HCT116 (cell line): ENCODE measurements at regions not wholly inside any gene's neighbourhood (a gene's known extent, or its start where the extent isn't known, plus 50 kb on each side); places are given as distances from the start of the nearest gene placed in this dataset.

Experiments
- ATAC-seq: fragments of 200-7000 bp; cut with Tn5 transposase; 2 replicates; pipeline ENCODE4 v1.9.1; 2020; ENCODE audit warnings: mild to moderate bottlenecking, moderate library complexity
- BruUV-seq: library from RNA; stranded (reverse); fragments of 400-500 nt; replicated peaks from 2 replicates; lab custom pipeline; 2021; lab: Mats Ljungman, UMichigan
- CTCF ChIA-PET: fragments of 300-600 bp; sonication (Branson Sonifier 250); formaldehyde crosslinking; loops from one replicate; lab custom pipeline; 2021; ENCODE audit warnings: antibody characterized with exemption; lab: Charles Lee
- POLR2A ChIA-PET: fragments of 300-600, 350-600 bp; sonication (Branson Sonifier 250); formaldehyde crosslinking; loops from one replicate; lab custom pipeline; 2021; ENCODE audit warnings: antibody characterized with exemption; lab: Charles Lee
- RAD21 ChIA-PET, 2 experiments: fragments of 300-600 bp; sonication (Branson Sonifier 250); formaldehyde crosslinking; loops; one replicate each; lab custom pipeline; 2023; ENCODE audit warnings: low total read pairs in 2 of 2; ENCODE audit not compliant: uncharacterized antibody in 2 of 2, unreplicated experiment in 2 of 2, low non-redundant PET in 1 of 2; lab: Charles Lee
- DNase-seq: peaks from one replicate; pipeline ENCODE4 v3.0.0-alpha.2; 2010; ENCODE audit warnings: low read depth, low spot score
- H2AFZ ChIP-seq: fragments of 200-600 bp; shearing (Covaris generic), sonication (generic); 2 replicates; pipeline ENCODE4 v1.6.1; 2017; ENCODE audit warnings: low read depth, mixed run types, mixed read lengths, antibody characterized with exemption, low read length; ENCODE audit not compliant: poor library complexity, severe bottlenecking
- H3K27ac ChIP-seq: 2 replicates; pipeline ENCODE4 v1.5.1; 2012; ENCODE audit warnings: low read depth, low read length
- H3K27me3 ChIP-seq: fragments of 200-600 bp; sonication (generic); 2 replicates; pipeline ENCODE4 v1.6.1; 2016; ENCODE audit warnings: mixed run types, low read length, mixed read lengths; ENCODE audit not compliant: insufficient read depth
- H3K36me3 ChIP-seq, 2 experiments: fragments of 200-500 bp in 1 of 2; fragments of 200-600 bp in 1 of 2; sonication (Bioruptor generic) in 1 of 2; sonication (generic) in 1 of 2; 2 replicates each; pipeline versions ENCODE4 v1.5.1 to v1.6.1; 2014 to 2016; ENCODE audit warnings: low read length in 2 of 2, inconsistent platforms in 1 of 2, mixed read lengths in 1 of 2, mixed run types in 1 of 2; ENCODE audit not compliant: insufficient read depth in 2 of 2, control insufficient read depth in 1 of 2
- H3K4me1 ChIP-seq, 2 experiments: fragments of 200-600 bp in 1 of 2; sonication (generic) in 1 of 2; 2 replicates each; pipeline versions ENCODE4 v1.5.1 to v1.6.1; 2012 to 2017; ENCODE audit warnings: low read length in 2 of 2, inconsistent platforms in 1 of 2, mild to moderate bottlenecking in 1 of 2, mixed read lengths in 1 of 2, mixed run types in 1 of 2, moderate library complexity in 1 of 2; ENCODE audit not compliant: insufficient read depth in 2 of 2, control insufficient read depth in 1 of 2
- H3K4me2 ChIP-seq: fragments of 200-600 bp; sonication (generic); 2 replicates; pipeline ENCODE4 v1.6.1; 2017; ENCODE audit warnings: mixed run types, low read length, mixed read lengths
- H3K4me3 ChIP-seq, 2 experiments: fragments of 200-600 bp in 1 of 2; sonication (generic) in 1 of 2; replicated peaks in 1 of 2; 2 replicates each; pipeline ENCODE4 v1.5.1; 2011 to 2016; ENCODE audit warnings: low read length in 2 of 2, control low read depth in 1 of 2, low read depth in 1 of 2, mild to moderate bottlenecking in 1 of 2, mixed read lengths in 1 of 2, mixed run types in 1 of 2
- H3K79me2 ChIP-seq: fragments of 200-600 bp; sonication (generic); 2 replicates; pipeline ENCODE4 v1.6.1; 2017; ENCODE audit warnings: mild to moderate bottlenecking, mixed run types, low read length, moderate library complexity, mixed read lengths; ENCODE audit not compliant: insufficient read depth
- H3K9ac ChIP-seq: fragments of 200-600 bp; sonication (generic); 2 replicates; pipeline ENCODE4 v1.6.1; 2016; ENCODE audit warnings: low read length, mixed read lengths
- H3K9me2 ChIP-seq: fragments of 200-600 bp; sonication (generic), shearing (Covaris generic); 2 replicates; pipeline ENCODE4 v1.6.1; 2017; ENCODE audit warnings: mixed run types, mild to moderate bottlenecking, moderate library complexity; ENCODE audit not compliant: insufficient read depth
- H3K9me3 ChIP-seq, 2 experiments: fragments of 200-500 bp in 1 of 2; fragments of 200-600 bp in 1 of 2; sonication (Bioruptor generic) in 1 of 2; sonication (generic) in 1 of 2; 2 replicates each; pipeline ENCODE4 v1.6.1; 2014 to 2017; ENCODE audit warnings: low read length in 2 of 2, mixed read lengths in 2 of 2, inconsistent platforms in 1 of 2, low read depth in 1 of 2, mild to moderate bottlenecking in 1 of 2, mixed run types in 1 of 2, moderate library complexity in 1 of 2; ENCODE audit not compliant: control insufficient read depth in 1 of 2, insufficient read depth in 1 of 2
- H4K20me1 ChIP-seq: fragments of 200-600 bp; sonication (generic), shearing (Covaris generic); 2 replicates; pipeline ENCODE4 v1.6.1; 2017; ENCODE audit warnings: mixed run types, mild to moderate bottlenecking, moderate library complexity; ENCODE audit not compliant: insufficient read depth
- ATF3 ChIP-seq: IDR thresholded peaks from 2 replicates; pipeline ENCODE4 v1.6.1; 2012
- CEBPB ChIP-seq: IDR thresholded peaks from 2 replicates; pipeline ENCODE4 v1.6.1; 2012; ENCODE audit warnings: low read depth
- CTCF ChIP-seq, 3 experiments: fragments of 200-600 bp in 1 of 3; sonication (generic) in 1 of 3; IDR thresholded peaks in 2 of 3; conservative IDR thresholded peaks in 1 of 3; 2 replicates each; pipeline ENCODE4 v1.5.1; 2012 to 2017; ENCODE audit warnings: low read depth in 2 of 3, low read length in 2 of 3, antibody characterized with exemption in 1 of 3, borderline replicate concordance in 1 of 3, control low read depth in 1 of 3, mild to moderate bottlenecking in 1 of 3, mixed read lengths in 1 of 3, mixed run types in 1 of 3, moderate library complexity in 1 of 3; ENCODE audit not compliant: insufficient read depth in 1 of 3
- EGR1 ChIP-seq: IDR thresholded peaks from 2 replicates; pipeline ENCODE4 v1.6.1; 2012; ENCODE audit warnings: low read depth
- EZH2phosphoT487 ChIP-seq: fragments of 200-600 bp; IDR thresholded peaks from 2 replicates; pipeline ENCODE4 v1.6.1; 2018; ENCODE audit warnings: antibody characterized with exemption, borderline replicate concordance
- JUND ChIP-seq: IDR thresholded peaks from 2 replicates; pipeline ENCODE4 v1.6.1; 2012
- POLR2A ChIP-seq: IDR thresholded peaks from 2 replicates; pipeline ENCODE4 v1.7.0; 2011; ENCODE audit warnings: borderline replicate concordance; ENCODE audit not compliant: insufficient read depth, insufficient read length; ENCODE audit errors: extremely low read depth
- RAD21 ChIP-seq: IDR thresholded peaks from 2 replicates; pipeline ENCODE4 v1.6.1; 2012; ENCODE audit warnings: low read depth, mild to moderate bottlenecking
- SIN3A ChIP-seq: IDR thresholded peaks from 2 replicates; pipeline ENCODE4 v1.6.1; 2012; ENCODE audit warnings: low read depth
- SRF ChIP-seq: IDR thresholded peaks from 2 replicates; pipeline ENCODE4 v1.6.1; 2012; ENCODE audit warnings: low read depth
- ZFX ChIP-seq: fragments of 450-650 bp; IDR thresholded peaks from 2 replicates; pipeline ENCODE4 v1.6.1; 2017
- intact Hi-C: fragments of 100-400 bp; cut with micrococcal nuclease; formaldehyde crosslinking; loops from 2 replicates; pipeline ENCODE4 v1.10.0; 2022
- TF ChIP-seq, protein P1 (sequence below): IDR thresholded peaks from 2 replicates; pipeline ENCODE4 v1.6.1; 2012; ENCODE audit warnings: low read depth

GRCh38 chr5:123294544-123294943, 128.7 kb downstream of the CEP120 start:
- ChIA-PET POLR2A (no interaction called here), CTCF (no interaction called here), RAD21 (no interaction called here)
- no peaks in the 10 kb centered on the region for H4K20me1 ChIP-seq
- H3K4me3 ChIP-seq, result no peak overlapping the region
- DNase-seq (no peak), ATAC-seq (no peak)
- intact Hi-C loops, result no loop called here
- no peak overlapping the region for H3K9ac ChIP-seq
- H3K27ac ChIP-seq, result no peak overlapping the region
- no peaks in the 10 kb centered on the region for H3K36me3 ChIP-seq
- H3K79me2 ChIP-seq, result no peaks in the 10 kb centered on the region
- H2AFZ ChIP-seq, result no peak overlapping the region
- TF ChIP-seq CTCF (IDR thresholded peaks at IDR 0.05 in 2 of 3, conservative IDR thresholded peaks at IDR 0.05 in 1 of 3; ENCODE audit: borderline replicate concordance in 1 of 3, insufficient read depth in 1 of 3, low read depth in 2 of 3, low read length in 2 of 3), result no peak
- TF ChIP-seq SRF, result no peak
- TF ChIP-seq JUND, result no peak
- TF ChIP-seq POLR2A, result no peak
- no peak for TF ChIP-seq ZFX
- TF ChIP-seq, protein P1, sequence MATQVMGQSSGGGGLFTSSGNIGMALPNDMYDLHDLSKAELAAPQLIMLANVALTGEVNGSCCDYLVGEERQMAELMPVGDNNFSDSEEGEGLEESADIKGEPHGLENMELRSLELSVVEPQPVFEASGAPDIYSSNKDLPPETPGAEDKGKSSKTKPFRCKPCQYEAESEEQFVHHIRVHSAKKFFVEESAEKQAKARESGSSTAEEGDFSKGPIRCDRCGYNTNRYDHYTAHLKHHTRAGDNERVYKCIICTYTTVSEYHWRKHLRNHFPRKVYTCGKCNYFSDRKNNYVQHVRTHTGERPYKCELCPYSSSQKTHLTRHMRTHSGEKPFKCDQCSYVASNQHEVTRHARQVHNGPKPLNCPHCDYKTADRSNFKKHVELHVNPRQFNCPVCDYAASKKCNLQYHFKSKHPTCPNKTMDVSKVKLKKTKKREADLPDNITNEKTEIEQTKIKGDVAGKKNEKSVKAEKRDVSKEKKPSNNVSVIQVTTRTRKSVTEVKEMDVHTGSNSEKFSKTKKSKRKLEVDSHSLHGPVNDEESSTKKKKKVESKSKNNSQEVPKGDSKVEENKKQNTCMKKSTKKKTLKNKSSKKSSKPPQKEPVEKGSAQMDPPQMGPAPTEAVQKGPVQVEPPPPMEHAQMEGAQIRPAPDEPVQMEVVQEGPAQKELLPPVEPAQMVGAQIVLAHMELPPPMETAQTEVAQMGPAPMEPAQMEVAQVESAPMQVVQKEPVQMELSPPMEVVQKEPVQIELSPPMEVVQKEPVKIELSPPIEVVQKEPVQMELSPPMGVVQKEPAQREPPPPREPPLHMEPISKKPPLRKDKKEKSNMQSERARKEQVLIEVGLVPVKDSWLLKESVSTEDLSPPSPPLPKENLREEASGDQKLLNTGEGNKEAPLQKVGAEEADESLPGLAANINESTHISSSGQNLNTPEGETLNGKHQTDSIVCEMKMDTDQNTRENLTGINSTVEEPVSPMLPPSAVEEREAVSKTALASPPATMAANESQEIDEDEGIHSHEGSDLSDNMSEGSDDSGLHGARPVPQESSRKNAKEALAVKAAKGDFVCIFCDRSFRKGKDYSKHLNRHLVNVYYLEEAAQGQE, result no peak
- TF ChIP-seq CEBPB, result no peak
- no peak for TF ChIP-seq SIN3A
- TF ChIP-seq EGR1, result no peak
- TF ChIP-seq RAD21, result no peak
- no peak for TF ChIP-seq EZH2phosphoT487
- no peak for TF ChIP-seq ATF3
- TF ChIP-seq, all 23 proteins: peak for 0
- peaks cover 4% of the 10 kb centered on the region; the same call in 1 of the 2 replicates for H3K9me2 ChIP-seq
- no peaks in the 10 kb centered on the region for H3K9me3 ChIP-seq
- H3K4me2 ChIP-seq, result no peak overlapping the region
- H3K27me3 ChIP-seq, result no peaks in the 10 kb centered on the region
- BruUV-seq, result no TSS peak
- no peaks in the 10 kb centered on the region for H3K4me1 ChIP-seq
